Left ventricle myocardium superior (tissue), 1 donor: ENCODE measurements at regions not wholly inside any gene's neighbourhood (a gene's known extent, or its start where the extent isn't known, plus 50 kb on each side); places are given as distances from the start of the nearest gene placed in this dataset.

Source experiments
- ATAC-seq: fragments of 200-7000 bp; cut with Tn5 transposase; one replicate; pipeline ENCODE4 v1.9.1; 2020; ENCODE audit warnings: mild to moderate bottlenecking, moderate library complexity
- DNase-seq: peaks from one replicate; pipeline ENCODE4 v3.0.0-alpha.2; 2020
- intact Hi-C: fragments of 100-400 bp; cut with micrococcal nuclease; formaldehyde crosslinking; loops from one replicate; pipeline ENCODE4 v1.11.0; 2022
- donor health status: DM: no; HTN: yes; CAD: no; lungs with severe emphysema.

DNA sequence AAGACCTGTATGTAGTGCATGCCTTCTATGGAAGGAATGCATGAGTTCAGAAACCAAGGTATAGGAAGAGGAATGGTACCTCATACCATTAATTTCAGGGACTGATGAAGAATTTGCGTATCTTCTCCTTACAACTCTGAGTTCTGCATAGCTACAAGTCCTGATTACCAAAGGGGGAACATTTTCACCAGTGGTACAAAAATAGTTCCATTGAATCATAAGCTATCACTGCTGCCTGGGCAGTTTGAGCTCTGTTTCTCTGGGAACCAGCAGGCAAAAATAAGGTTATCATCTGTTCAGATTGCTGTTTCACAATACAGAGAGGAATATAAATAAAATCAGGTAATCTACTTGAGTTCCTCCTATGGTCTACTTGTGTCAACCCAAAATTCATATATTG, 77.9 kb upstream of the GNPDA2 start:
- intact Hi-C loops = no loop called here
- DNase-seq (no peak), ATAC-seq (peak; percentile 74)

DNA sequence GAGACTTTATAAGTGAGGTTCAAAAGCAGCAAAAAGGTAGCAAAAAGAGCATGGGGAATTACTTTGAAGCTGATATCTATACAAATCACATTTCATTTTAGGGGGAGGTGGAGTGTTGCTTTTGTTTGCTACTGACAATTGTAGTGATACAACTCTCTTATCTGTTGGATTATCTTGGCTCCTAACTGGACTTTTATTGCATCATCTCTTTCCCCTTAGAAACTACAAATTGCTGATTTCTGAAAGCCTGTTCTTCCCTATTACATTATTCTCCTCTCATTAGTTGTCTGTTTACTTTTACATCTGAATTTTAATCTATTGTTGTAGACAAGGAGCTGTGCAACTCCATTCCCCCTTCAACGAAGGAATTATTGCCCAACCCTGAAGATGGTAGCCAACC, 75.0 kb upstream of the GNPDA2 start:
- intact Hi-C loops = no loop called here
- no peak for DNase-seq
- ATAC-seq = no peak

DNA sequence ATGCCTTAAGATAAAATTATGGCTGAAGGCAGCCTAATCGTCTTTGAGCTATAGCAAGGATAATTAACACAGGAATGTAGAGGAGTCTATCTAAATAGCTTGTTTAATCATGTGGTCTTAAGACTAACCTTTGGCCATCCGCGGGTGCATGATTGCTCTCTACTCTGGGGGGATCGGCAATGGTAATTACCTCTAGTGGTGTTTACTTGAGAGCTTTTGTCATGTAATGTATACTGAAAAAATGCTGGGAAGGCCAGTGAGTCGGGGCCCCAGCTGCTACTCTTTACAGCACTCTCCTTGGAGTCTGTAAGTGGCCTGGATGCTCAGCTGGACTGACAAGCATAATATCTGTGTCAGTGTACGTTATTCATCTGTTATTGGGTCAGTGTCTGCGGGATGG, 65.5 kb upstream of the GNPDA2 start:
- no peak for ATAC-seq
- intact Hi-C loops = no loop called here
- DNase-seq = no peak

DNA sequence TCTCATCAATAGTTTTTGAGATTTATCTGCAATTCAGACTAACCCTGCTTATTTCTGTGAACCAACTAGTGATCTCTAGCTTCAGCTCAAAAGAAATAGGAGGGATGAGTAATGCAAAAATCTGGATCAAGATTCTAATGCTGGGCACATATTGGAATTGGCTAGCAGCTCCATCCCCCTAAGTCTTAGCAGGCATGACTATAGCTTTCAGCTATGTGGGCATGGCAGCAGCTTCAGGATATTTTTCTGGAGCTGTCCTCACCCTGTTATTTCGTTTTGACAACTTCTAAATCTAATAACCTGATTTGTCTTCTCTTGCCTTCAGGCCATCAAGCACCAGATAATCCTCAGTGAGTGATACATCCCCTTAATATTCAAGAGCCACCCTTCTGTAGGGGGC, 50.8 kb upstream of the GNPDA2 start:
- intact Hi-C loops = no loop called here
- DNase-seq (no peak), ATAC-seq (no peak)
